HEK293T (cell line): ENCODE measurements at regions not wholly inside any gene's neighbourhood (a gene's known extent, or its start where the extent isn't known, plus 50 kb on each side); places are given as distances from the start of the nearest gene placed in this dataset.
A peak's percentile ranks its signal among the peaks of the same experiment; 100 is the strongest.

Source experiments
- BHLHE40 ChIP-seq: fragments of 450-650 bp; IDR thresholded peaks from 2 replicates; pipeline ENCODE4 v1.6.1; 2016; ENCODE audit warnings: mild to moderate bottlenecking, moderate library complexity, borderline replicate concordance
- ELF4 ChIP-seq: fragments of 450-650 bp; IDR thresholded peaks from 2 replicates; pipeline ENCODE4 v1.6.1; 2017; ENCODE audit warnings: antibody characterized with exemption
- FOXK2 ChIP-seq: fragments of 450-650 bp; IDR thresholded peaks from 2 replicates; pipeline ENCODE4 v1.6.1; 2016; ENCODE audit warnings: mild to moderate bottlenecking
- FOXM1 ChIP-seq: fragments of 450-650 bp; IDR thresholded peaks from 2 replicates; pipeline ENCODE4 v1.6.1; 2017; ENCODE audit warnings: mild to moderate bottlenecking, borderline replicate concordance
- HDGF ChIP-seq: fragments of 450-650 bp; IDR thresholded peaks from 2 replicates; pipeline ENCODE4 v1.6.1; 2017; ENCODE audit warnings: antibody characterized with exemption, borderline replicate concordance
- NFRKB ChIP-seq: fragments of 450-650 bp; IDR thresholded peaks from 2 replicates; pipeline ENCODE4 v1.6.1; 2016; ENCODE audit warnings: mild to moderate bottlenecking, moderate library complexity
- SUZ12 ChIP-seq: fragments of 450-650 bp; IDR thresholded peaks from 2 replicates; pipeline ENCODE4 v1.6.1; 2016; ENCODE audit warnings: mild to moderate bottlenecking
- TARDBP ChIP-seq: fragments of 450-650 bp; IDR thresholded peaks from 2 replicates; pipeline ENCODE4 v1.6.1; 2016
- ZNF384 ChIP-seq: fragments of 450-650 bp; IDR thresholded peaks from 2 replicates; pipeline ENCODE4 v1.6.1; 2016
- TF ChIP-seq, protein P1 (sequence below): fragments of 450-650 bp; IDR thresholded peaks from 2 replicates; pipeline ENCODE4 v1.6.1; 2016

DNA sequence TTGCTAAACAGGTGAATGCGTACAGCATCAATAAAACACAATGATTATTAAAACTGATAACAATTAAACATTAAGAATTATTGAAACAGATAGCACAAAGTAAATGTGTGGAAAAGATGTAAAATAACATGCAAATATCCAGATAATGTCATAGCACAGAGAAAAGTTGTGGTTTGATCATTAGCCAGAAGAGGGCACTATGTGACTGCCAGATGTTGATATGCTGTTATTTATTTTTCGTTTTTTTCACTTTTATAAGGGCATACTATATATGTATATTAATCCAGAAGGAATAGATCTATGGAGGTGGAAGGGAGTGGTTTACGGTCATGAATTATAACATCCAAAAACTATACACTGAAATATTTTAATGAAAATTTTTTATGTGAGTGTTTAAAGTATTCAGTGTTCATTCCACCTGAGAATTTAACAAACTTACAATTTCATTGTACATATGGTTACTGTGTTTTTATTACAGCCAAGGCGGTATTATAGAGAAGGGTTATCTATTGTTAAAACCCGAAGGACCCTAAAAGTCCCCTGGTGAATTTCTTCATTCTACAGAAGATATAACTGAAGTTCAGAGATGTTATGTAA is 211.9 kb upstream of the UGT8 start:
- TF ChIP-seq TARDBP (no peak), FOXK2 (no peak), SUZ12 (no peak), HDGF (no peak), BHLHE40 (no peak), NFRKB (no peak), FOXM1 (no peak), ZNF384 (peak; percentile 91), ELF4 (no peak)
- TF ChIP-seq, protein P1, sequence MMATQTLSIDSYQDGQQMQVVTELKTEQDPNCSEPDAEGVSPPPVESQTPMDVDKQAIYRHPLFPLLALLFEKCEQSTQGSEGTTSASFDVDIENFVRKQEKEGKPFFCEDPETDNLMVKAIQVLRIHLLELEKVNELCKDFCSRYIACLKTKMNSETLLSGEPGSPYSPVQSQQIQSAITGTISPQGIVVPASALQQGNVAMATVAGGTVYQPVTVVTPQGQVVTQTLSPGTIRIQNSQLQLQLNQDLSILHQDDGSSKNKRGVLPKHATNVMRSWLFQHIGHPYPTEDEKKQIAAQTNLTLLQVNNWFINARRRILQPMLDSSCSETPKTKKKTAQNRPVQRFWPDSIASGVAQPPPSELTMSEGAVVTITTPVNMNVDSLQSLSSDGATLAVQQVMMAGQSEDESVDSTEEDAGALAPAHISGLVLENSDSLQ: no peak
